ENCODE measurements at regions not wholly inside any gene's neighbourhood (a gene's known extent, or its start where the extent isn't known, plus 50 kb on each side); places are given as distances from the start of the nearest gene placed in this dataset.

- intact Hi-C loops (cut with micrococcal nuclease; ENCODE audit: unreplicated experiment): no loop called here
- no peaks in the 10 kb centered on the region for H3K4me1 ChIP-seq (ENCODE audit: insufficient read depth, low read length, poor library complexity, severe bottlenecking)
- no peaks in the 10 kb centered on the region for H3K9me2 ChIP-seq (ENCODE audit: insufficient read depth, low read length)
- BruUV-seq (replicated peaks): no TSS peak
- H3K27ac ChIP-seq (ENCODE audit: low read depth, low read length, poor library complexity, severe bottlenecking): no peak overlapping the region
- no peak for DNase-seq (ENCODE audit: low spot score)
- no peak overlapping the region for H3K4me2 ChIP-seq (ENCODE audit: low read length)
- no peak for TF ChIP-seq EZH2phosphoT487 (IDR thresholded peaks at IDR 0.05; ENCODE audit: borderline replicate concordance, low read depth, low read length)
- no peak for TF ChIP-seq CTCF (conservative IDR thresholded peaks at IDR 0.05; ENCODE audit: low read length)
- no peaks in the 10 kb centered on the region for H4K20me1 ChIP-seq (ENCODE audit: insufficient read depth, low read length)
- H2AFZ ChIP-seq (ENCODE audit: low read length): no peak overlapping the region
- no peak overlapping the region for H3K4me3 ChIP-seq (ENCODE audit: low read depth, low read length, poor library complexity, severe bottlenecking)
- no peaks in the 10 kb centered on the region for H3K9me3 ChIP-seq (ENCODE audit: low read length)
- no peaks in the 10 kb centered on the region for H3K36me3 ChIP-seq (ENCODE audit: insufficient read depth, low read length)
- ChIA-PET POLR2A (interaction anchor here (0.6 kb wide), 1 partner anchor 24 kb away, joined by 3 read pairs; no protein-coding TSS in a partner anchor), CTCF (ENCODE audit: unreplicated experiment) (no interaction called here)
- H3K79me2 ChIP-seq (ENCODE audit: insufficient read depth, low read depth, low read length): no peaks in the 10 kb centered on the region
These were observed 1414.1 kb downstream of the LRRC4C start for GRCh38 chr11:40045312-40045711.

GRCh38 chr11:40037005-40037404 lies 1422.4 kb downstream of the LRRC4C start:
- H3K9me3 ChIP-seq (ENCODE audit: low read length): no peaks in the 10 kb centered on the region
- H3K27ac ChIP-seq (ENCODE audit: low read depth, low read length, poor library complexity, severe bottlenecking): no peak overlapping the region
- no peaks in the 10 kb centered on the region for H3K36me3 ChIP-seq (ENCODE audit: insufficient read depth, low read length)
- BruUV-seq (replicated peaks): no TSS peak
- CTCF ChIA-PET (ENCODE audit: unreplicated experiment): no interaction called here
- no peaks in the 10 kb centered on the region for H4K20me1 ChIP-seq (ENCODE audit: insufficient read depth, low read length)
- H2AFZ ChIP-seq (ENCODE audit: low read length): no peak overlapping the region
- no peak overlapping the region for H3K4me3 ChIP-seq (ENCODE audit: low read depth, low read length, poor library complexity, severe bottlenecking)
- H3K79me2 ChIP-seq (ENCODE audit: insufficient read depth, low read depth, low read length): no peaks in the 10 kb centered on the region
- intact Hi-C loops (cut with micrococcal nuclease; ENCODE audit: unreplicated experiment): no loop called here
- DNase-seq (ENCODE audit: low spot score): no peak
- POLR2A ChIA-PET: interaction anchor here (1.7 kb wide), 1 partner anchor 9 kb away, joined by 4 read pairs; no protein-coding TSS in a partner anchor
- TF ChIP-seq CTCF (conservative IDR thresholded peaks at IDR 0.05; ENCODE audit: low read length) (no peak), EZH2phosphoT487 (IDR thresholded peaks at IDR 0.05; ENCODE audit: borderline replicate concordance, low read depth, low read length) (no peak)
- no peak overlapping the region for H3K4me2 ChIP-seq (ENCODE audit: low read length)
- H3K9me2 ChIP-seq (ENCODE audit: insufficient read depth, low read length): no peaks in the 10 kb centered on the region
- no peaks in the 10 kb centered on the region for H3K4me1 ChIP-seq (ENCODE audit: insufficient read depth, low read length, poor library complexity, severe bottlenecking)

GRCh38 chr11:40032331-40032730 lies 1427.1 kb downstream of the LRRC4C start:
- no peak overlapping the region for H3K27ac ChIP-seq (ENCODE audit: low read depth, low read length, poor library complexity, severe bottlenecking)
- H3K4me2 ChIP-seq (ENCODE audit: low read length): no peak overlapping the region
- no peak overlapping the region for H2AFZ ChIP-seq (ENCODE audit: low read length)
- H4K20me1 ChIP-seq (ENCODE audit: insufficient read depth, low read length): no peaks in the 10 kb centered on the region
- H3K4me1 ChIP-seq (ENCODE audit: insufficient read depth, low read length, poor library complexity, severe bottlenecking): no peaks in the 10 kb centered on the region
- H3K9me2 ChIP-seq (ENCODE audit: insufficient read depth, low read length): no peaks in the 10 kb centered on the region
- intact Hi-C loops (cut with micrococcal nuclease; ENCODE audit: unreplicated experiment): no loop called here
- no peak overlapping the region for H3K4me3 ChIP-seq (ENCODE audit: low read depth, low read length, poor library complexity, severe bottlenecking)
- no peak for TF ChIP-seq CTCF (conservative IDR thresholded peaks at IDR 0.05; ENCODE audit: low read length)
- TF ChIP-seq EZH2phosphoT487 (IDR thresholded peaks at IDR 0.05; ENCODE audit: borderline replicate concordance, low read depth, low read length): no peak
- no TSS peak for BruUV-seq (replicated peaks)
- H3K9me3 ChIP-seq (ENCODE audit: low read length): no peaks in the 10 kb centered on the region
- POLR2A ChIA-PET: no interaction called here
- CTCF ChIA-PET (ENCODE audit: unreplicated experiment): no interaction called here
- H3K79me2 ChIP-seq (ENCODE audit: insufficient read depth, low read depth, low read length): no peaks in the 10 kb centered on the region
- H3K36me3 ChIP-seq (ENCODE audit: insufficient read depth, low read length): no peaks in the 10 kb centered on the region
- no peak for DNase-seq (ENCODE audit: low spot score)
